ENCODE measurements at regions not wholly inside any gene's neighbourhood (a gene's known extent, or its start where the extent isn't known, plus 50 kb on each side); places are given as distances from the start of the nearest gene placed in this dataset.

DNA sequence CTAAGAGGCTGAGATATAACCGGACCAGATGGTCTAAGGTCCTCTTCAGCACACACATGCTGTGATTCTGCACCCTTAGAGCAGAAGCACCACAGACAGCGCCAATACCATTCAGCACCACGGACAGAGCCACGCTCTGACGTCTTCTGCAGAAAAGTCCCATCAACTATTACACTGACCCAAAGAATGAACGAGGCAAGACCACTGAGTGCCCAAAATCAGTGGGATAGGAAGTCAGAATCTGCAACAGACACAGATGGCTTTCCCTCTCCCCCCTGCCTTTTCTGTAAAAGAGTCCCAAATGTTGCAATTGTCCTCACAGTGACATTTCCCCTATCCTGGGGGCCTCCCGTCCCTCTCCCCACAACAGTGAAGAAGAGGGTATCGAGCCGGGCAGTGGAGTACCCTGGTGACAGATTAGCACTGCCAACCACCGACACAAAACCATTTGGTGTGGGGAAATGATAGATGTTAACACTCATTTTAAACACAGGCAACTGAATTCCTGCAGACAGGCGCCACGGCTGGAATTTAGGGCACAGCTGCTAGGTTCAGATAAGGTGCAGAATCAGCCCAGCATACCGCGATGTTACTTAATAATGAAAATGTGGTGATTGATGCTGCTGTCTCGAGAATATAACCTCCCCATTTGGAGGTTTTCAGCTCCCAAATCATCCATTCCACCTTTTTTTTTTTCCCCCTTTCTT, 66.6 kb upstream of the CTNNBL1 start:
- Histone ChIP-seq H3K79me2 (no peaks in the 10 kb centered on the region), H3K4me3 (no peak overlapping the region), H3K27ac (no peak overlapping the region), H4K20me1 (ENCODE audit: insufficient read depth, poor library complexity, severe bottlenecking) (no peaks in the 10 kb centered on the region), H2AFZ (no peak overlapping the region), H3K4me1 (ENCODE audit: insufficient read depth) (no peaks in the 10 kb centered on the region), H3K27me3 (peaks cover 7% of the 10 kb centered on the region), H3K4me2 (no peak overlapping the region), H3K9me2 (replicated peaks; ENCODE audit: insufficient read depth) (no peaks in the 10 kb centered on the region), H3K9me3 (ENCODE audit: low read depth) (no peaks in the 10 kb centered on the region), H3K36me3 (replicated peaks; ENCODE audit: insufficient read depth, low read depth) (no peaks in the 10 kb centered on the region)
- 48% methylated on average over 15 of the region's 15 CpGs for WGBS (ENCODE audit: low lambda C conversion rate, missing lambda C conversion rate)
- TF ChIP-seq EZH2 (IDR thresholded peaks at IDR 0.05; ENCODE audit: borderline replicate concordance) (no peak), EZH2phosphoT487 (IDR thresholded peaks at IDR 0.05; ENCODE audit: low read depth, severe bottlenecking, unreplicated experiment) (no peak), CTCF (IDR thresholded peaks at IDR 0.05; ENCODE audit: poor library complexity) (no peak)
- DNase-seq (ENCODE audit: low spot score) = peak; percentile 81

- Histone ChIP-seq H3K27me3 (peaks cover 12% of the 10 kb centered on the region), H3K4me2 (no peak overlapping the region), H4K20me1 (ENCODE audit: insufficient read depth, poor library complexity, severe bottlenecking) (no peaks in the 10 kb centered on the region), H3K9me3 (ENCODE audit: low read depth) (no peaks in the 10 kb centered on the region), H2AFZ (no peak overlapping the region), H3K4me1 (ENCODE audit: insufficient read depth) (no peaks in the 10 kb centered on the region), H3K9me2 (replicated peaks; ENCODE audit: insufficient read depth) (no peaks in the 10 kb centered on the region), H3K27ac (no peak overlapping the region), H3K4me3 (no peak overlapping the region), H3K36me3 (replicated peaks; ENCODE audit: insufficient read depth, low read depth) (no peaks in the 10 kb centered on the region), H3K79me2 (no peaks in the 10 kb centered on the region)
- TF ChIP-seq EZH2phosphoT487 (IDR thresholded peaks at IDR 0.05; ENCODE audit: low read depth, severe bottlenecking, unreplicated experiment) = no peak
- no peak for TF ChIP-seq EZH2 (IDR thresholded peaks at IDR 0.05; ENCODE audit: borderline replicate concordance)
- TF ChIP-seq CTCF (IDR thresholded peaks at IDR 0.05; ENCODE audit: poor library complexity) = no peak
- WGBS (ENCODE audit: low lambda C conversion rate, missing lambda C conversion rate) = 33% methylated on average over 1 of the region's 1 CpG
- DNase-seq (ENCODE audit: low spot score) = no peak
Measured at GRCh38 chr20:37624963-37625362, 68.9 kb upstream of the CTNNBL1 start.

GRCh38 chr20:37622728-37623127, 71.1 kb upstream of the CTNNBL1 start:
- Histone ChIP-seq H3K4me2 (no peak overlapping the region), H4K20me1 (ENCODE audit: insufficient read depth, poor library complexity, severe bottlenecking) (no peaks in the 10 kb centered on the region), H3K4me1 (ENCODE audit: insufficient read depth) (no peaks in the 10 kb centered on the region), H3K4me3 (no peak overlapping the region), H2AFZ (no peak overlapping the region), H3K9me2 (replicated peaks; ENCODE audit: insufficient read depth) (no peaks in the 10 kb centered on the region), H3K9me3 (ENCODE audit: low read depth) (no peaks in the 10 kb centered on the region), H3K36me3 (replicated peaks; ENCODE audit: insufficient read depth, low read depth) (no peaks in the 10 kb centered on the region), H3K27me3 (peaks cover 6% of the 10 kb centered on the region), H3K27ac (no peak overlapping the region), H3K79me2 (no peaks in the 10 kb centered on the region)
- no peak for DNase-seq (ENCODE audit: low spot score)
- no peak for TF ChIP-seq EZH2phosphoT487 (IDR thresholded peaks at IDR 0.05; ENCODE audit: low read depth, severe bottlenecking, unreplicated experiment)
- no peak for TF ChIP-seq EZH2 (IDR thresholded peaks at IDR 0.05; ENCODE audit: borderline replicate concordance)
- no peak for TF ChIP-seq CTCF (IDR thresholded peaks at IDR 0.05; ENCODE audit: poor library complexity)
- WGBS (ENCODE audit: low lambda C conversion rate, missing lambda C conversion rate) = 25% methylated on average over 5 of the region's 5 CpGs
